PC-9 (cell line): ENCODE measurements at regions not wholly inside any gene's neighbourhood (a gene's known extent, or its start where the extent isn't known, plus 50 kb on each side); places are given as distances from the start of the nearest gene placed in this dataset.

Experiments used
- BruUV-seq: library from RNA; stranded (reverse); fragments of 400-500 nt; replicated peaks from 2 replicates; lab custom pipeline; 2021; lab: Mats Ljungman, UMichigan
- CTCF ChIA-PET: fragments of 300-600 bp; sonication (Branson Sonifier 250); formaldehyde crosslinking; loops from one replicate; lab custom pipeline; 2022; ENCODE audit warnings: antibody characterized with exemption; lab: Charles Lee
- POLR2A ChIA-PET: fragments of 300-600 bp; sonication (Branson Sonifier 250); formaldehyde crosslinking; loops from one replicate; lab custom pipeline; 2022; ENCODE audit warnings: antibody characterized with exemption; ENCODE audit not compliant: unreplicated experiment; lab: Charles Lee
- DNase-seq, 2 experiments: peaks; one replicate each; pipeline versions ENCODE4 v3.0.0 to v3.0.0-alpha.2; 2015 to 2022; ENCODE audit warnings: mixed read lengths in 1 of 2
- H2AFZ ChIP-seq: fragments of 200-600 bp; sonication (generic); 2 replicates; pipeline ENCODE4 v1.8.1; 2017; ENCODE audit warnings: antibody characterized with exemption
- H3F3A ChIP-seq: fragments of 200-600 bp; sonication (generic); 2 replicates; pipeline ENCODE4 v1.8.1; 2017; ENCODE audit warnings: antibody characterized with exemption, mild to moderate bottlenecking, low read depth; ENCODE audit not compliant: insufficient read depth
- H3K27ac ChIP-seq: fragments of 200-600 bp; sonication (generic); 2 replicates; pipeline ENCODE4 v1.6.1; 2016; ENCODE audit warnings: mixed run types
- H3K27me3 ChIP-seq: fragments of 200-600 bp; sonication (generic); 2 replicates; pipeline ENCODE4 v1.6.1; 2016; ENCODE audit warnings: low read depth, mixed run types; ENCODE audit not compliant: insufficient read depth
- H3K36me3 ChIP-seq: fragments of 200-600 bp; sonication (generic); 2 replicates; pipeline ENCODE4 v1.6.1; 2016; ENCODE audit warnings: low read depth, mixed run types
- H3K4me1 ChIP-seq: fragments of 200-600 bp; sonication (generic); replicated peaks from 2 replicates; pipeline ENCODE4 v1.6.1; 2016; ENCODE audit warnings: mixed run types; ENCODE audit not compliant: insufficient read depth
- H3K4me2 ChIP-seq: fragments of 200-600 bp; sonication (generic); 2 replicates; pipeline ENCODE4 v1.6.1; 2017; ENCODE audit warnings: mixed run types
- H3K4me3 ChIP-seq: fragments of 200-600 bp; sonication (generic); 2 replicates; pipeline ENCODE4 v1.6.1; 2016; ENCODE audit warnings: mixed run types
- H3K79me2 ChIP-seq: fragments of 200-600 bp; sonication (generic); 2 replicates; pipeline ENCODE4 v1.6.1; 2017; ENCODE audit warnings: low read depth, mixed run types
- H3K9me2 ChIP-seq: fragments of 200-600 bp; sonication (generic); 2 replicates; pipeline ENCODE4 v1.8.1; 2017; ENCODE audit warnings: mild to moderate bottlenecking; ENCODE audit not compliant: insufficient read depth
- H3K9me3 ChIP-seq: fragments of 200-600 bp; sonication (generic); 2 replicates; pipeline ENCODE4 v1.8.1; 2016; ENCODE audit warnings: low read depth; ENCODE audit not compliant: insufficient read depth
- H4K20me1 ChIP-seq: fragments of 200-600 bp; sonication (generic); 2 replicates; pipeline ENCODE4 v1.8.1; 2017; ENCODE audit not compliant: insufficient read depth
- CTCF ChIP-seq: fragments of 200-600 bp; sonication (generic); conservative IDR thresholded peaks from 2 replicates; pipeline ENCODE4 v1.6.1; 2017; ENCODE audit warnings: mixed run types, antibody characterized with exemption, mild to moderate bottlenecking, moderate library complexity
- EZH2 ChIP-seq: fragments of 200-600 bp; sonication (generic); IDR thresholded peaks from 2 replicates; pipeline ENCODE4 v1.8.0; 2017; ENCODE audit warnings: antibody characterized with exemption, low read depth
- intact Hi-C: fragments of 100-400 bp; cut with micrococcal nuclease; formaldehyde crosslinking; loops from one replicate; pipeline ENCODE4 v1.10.0; 2022; ENCODE audit not compliant: unreplicated experiment

- Histone ChIP-seq H3F3A (no peaks in the 10 kb centered on the region), H3K36me3 (no peaks in the 10 kb centered on the region), H3K4me1 (no peaks in the 10 kb centered on the region), H3K4me3 (no peak overlapping the region), H3K9me2 (no peaks in the 10 kb centered on the region), H2AFZ (no peak overlapping the region), H3K4me2 (no peak overlapping the region), H4K20me1 (no peaks in the 10 kb centered on the region), H3K27me3 (no peaks in the 10 kb centered on the region), H3K27ac (no peak overlapping the region), H3K79me2 (no peaks in the 10 kb centered on the region), H3K9me3 (no peaks in the 10 kb centered on the region)
- no peak for TF ChIP-seq CTCF
- no peak for TF ChIP-seq EZH2
- DNase-seq: no peak
- no TSS peak for BruUV-seq
- CTCF ChIA-PET: no interaction called here
- intact Hi-C loops: no loop called here
- POLR2A ChIA-PET: interaction anchor here (0.6 kb wide), 2 partner anchors 17 to 286 kb away, joined by 3 to 4 read pairs; no protein-coding TSS in a partner anchor
Measured at GRCh38 chr6:120588424-120588823, 745.9 kb downstream of the TBC1D32 start.

- CTCF ChIA-PET: no interaction called here
- Histone ChIP-seq H3K9me3 (no peaks in the 10 kb centered on the region), H3F3A (no peaks in the 10 kb centered on the region), H3K4me1 (no peaks in the 10 kb centered on the region), H3K4me2 (no peak overlapping the region), H4K20me1 (no peaks in the 10 kb centered on the region), H3K27ac (no peak overlapping the region), H3K79me2 (no peaks in the 10 kb centered on the region), H3K27me3 (no peaks in the 10 kb centered on the region), H3K4me3 (no peak overlapping the region), H2AFZ (no peak overlapping the region), H3K9me2 (no peaks in the 10 kb centered on the region), H3K36me3 (no peaks in the 10 kb centered on the region)
- TF ChIP-seq EZH2 (no peak), CTCF (peak; percentile 32; the same call in 1 of the 2 replicates)
- DNase-seq: no peak
- intact Hi-C loops: no loop called here
- POLR2A ChIA-PET: no interaction called here
- BruUV-seq: no TSS peak
Measured at GRCh38 chr6:120587381-120587780, 746.9 kb downstream of the TBC1D32 start.

- Histone ChIP-seq H3K36me3 (no peaks in the 10 kb centered on the region), H3K27me3 (no peaks in the 10 kb centered on the region), H3K79me2 (no peaks in the 10 kb centered on the region), H3K9me3 (no peaks in the 10 kb centered on the region), H3K4me3 (no peak overlapping the region), H4K20me1 (no peaks in the 10 kb centered on the region), H3K4me1 (no peaks in the 10 kb centered on the region), H2AFZ (no peak overlapping the region), H3F3A (no peaks in the 10 kb centered on the region), H3K9me2 (no peaks in the 10 kb centered on the region), H3K27ac (no peak overlapping the region), H3K4me2 (no peak overlapping the region)
- ChIA-PET POLR2A (no interaction called here), CTCF (interaction anchor here (0.6 kb wide), 1 partner anchor 83 kb away, joined by 3 read pairs; no protein-coding TSS in a partner anchor)
- TF ChIP-seq CTCF (no peak), EZH2 (no peak)
- no peak for DNase-seq
- intact Hi-C loops: no loop called here
- no TSS peak for BruUV-seq
Measured at GRCh38 chr6:120584111-120584760, 750.0 kb downstream of the TBC1D32 start.
